GM20000 (cell line): ENCODE measurements at regions not wholly inside any gene's neighbourhood (a gene's known extent, or its start where the extent isn't known, plus 50 kb on each side); places are given as distances from the start of the nearest gene placed in this dataset.
"Not testable (repeated sequence)": the region's sequence is repeated elsewhere in the genome, so short reads cannot be mapped to it uniquely, and the experiment has no call there.

Experiments used
- DNase-seq: peaks from one replicate; pipeline ENCODE4 v3.0.0; 2012; ENCODE audit warnings: low spot score
- TF ChIP-seq, protein P1 (sequence below): IDR thresholded peaks from 2 replicates; pipeline ENCODE4 v1.5.1; 2012; ENCODE audit warnings: mild to moderate bottlenecking, control low read depth; ENCODE audit errors: extremely low read depth, missing control alignments

DNA sequence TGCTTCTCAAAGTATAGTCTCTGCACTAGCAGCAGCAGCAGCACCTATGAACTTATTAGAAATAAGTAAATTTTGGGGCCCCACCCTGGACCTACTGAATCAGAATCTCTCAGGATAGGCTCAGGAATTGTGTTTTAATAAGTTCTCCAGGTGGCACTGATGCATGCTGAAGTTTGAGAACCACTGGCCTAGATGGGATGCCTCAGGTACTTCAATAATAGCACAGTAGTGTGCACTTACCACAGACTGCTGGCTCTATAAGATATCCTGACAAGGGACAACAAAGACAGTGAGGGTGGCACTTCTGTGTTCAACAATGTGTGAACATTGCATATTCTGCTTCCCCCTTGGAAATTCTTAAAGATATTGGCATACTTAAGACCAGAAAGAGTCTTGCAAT lies 64.7 kb upstream of the HABP2 start:
- TF ChIP-seq, protein P1, sequence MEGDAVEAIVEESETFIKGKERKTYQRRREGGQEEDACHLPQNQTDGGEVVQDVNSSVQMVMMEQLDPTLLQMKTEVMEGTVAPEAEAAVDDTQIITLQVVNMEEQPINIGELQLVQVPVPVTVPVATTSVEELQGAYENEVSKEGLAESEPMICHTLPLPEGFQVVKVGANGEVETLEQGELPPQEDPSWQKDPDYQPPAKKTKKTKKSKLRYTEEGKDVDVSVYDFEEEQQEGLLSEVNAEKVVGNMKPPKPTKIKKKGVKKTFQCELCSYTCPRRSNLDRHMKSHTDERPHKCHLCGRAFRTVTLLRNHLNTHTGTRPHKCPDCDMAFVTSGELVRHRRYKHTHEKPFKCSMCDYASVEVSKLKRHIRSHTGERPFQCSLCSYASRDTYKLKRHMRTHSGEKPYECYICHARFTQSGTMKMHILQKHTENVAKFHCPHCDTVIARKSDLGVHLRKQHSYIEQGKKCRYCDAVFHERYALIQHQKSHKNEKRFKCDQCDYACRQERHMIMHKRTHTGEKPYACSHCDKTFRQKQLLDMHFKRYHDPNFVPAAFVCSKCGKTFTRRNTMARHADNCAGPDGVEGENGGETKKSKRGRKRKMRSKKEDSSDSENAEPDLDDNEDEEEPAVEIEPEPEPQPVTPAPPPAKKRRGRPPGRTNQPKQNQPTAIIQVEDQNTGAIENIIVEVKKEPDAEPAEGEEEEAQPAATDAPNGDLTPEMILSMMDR, result no peak
- no peak for DNase-seq

DNA sequence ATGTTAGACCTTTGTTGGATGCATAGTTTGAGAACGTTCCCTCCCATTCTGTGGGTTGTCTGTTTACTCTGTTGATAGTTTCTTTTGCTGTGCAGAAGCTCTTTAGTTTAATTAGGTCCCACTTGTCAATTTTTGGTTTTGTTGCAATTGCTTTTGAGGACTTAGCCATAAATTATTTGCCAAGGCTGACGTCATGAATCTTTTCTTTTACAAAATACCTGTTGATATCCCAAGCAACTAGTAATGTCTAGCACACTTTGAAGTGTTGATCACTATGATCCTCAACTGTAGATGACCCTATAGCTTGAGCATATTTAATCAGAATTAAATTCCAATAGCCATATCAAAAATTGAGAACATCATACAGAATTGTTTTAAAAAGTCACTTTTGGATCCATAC lies 63.3 kb upstream of the HABP2 start:
- not testable (repeated sequence) for DNase-seq

DNA sequence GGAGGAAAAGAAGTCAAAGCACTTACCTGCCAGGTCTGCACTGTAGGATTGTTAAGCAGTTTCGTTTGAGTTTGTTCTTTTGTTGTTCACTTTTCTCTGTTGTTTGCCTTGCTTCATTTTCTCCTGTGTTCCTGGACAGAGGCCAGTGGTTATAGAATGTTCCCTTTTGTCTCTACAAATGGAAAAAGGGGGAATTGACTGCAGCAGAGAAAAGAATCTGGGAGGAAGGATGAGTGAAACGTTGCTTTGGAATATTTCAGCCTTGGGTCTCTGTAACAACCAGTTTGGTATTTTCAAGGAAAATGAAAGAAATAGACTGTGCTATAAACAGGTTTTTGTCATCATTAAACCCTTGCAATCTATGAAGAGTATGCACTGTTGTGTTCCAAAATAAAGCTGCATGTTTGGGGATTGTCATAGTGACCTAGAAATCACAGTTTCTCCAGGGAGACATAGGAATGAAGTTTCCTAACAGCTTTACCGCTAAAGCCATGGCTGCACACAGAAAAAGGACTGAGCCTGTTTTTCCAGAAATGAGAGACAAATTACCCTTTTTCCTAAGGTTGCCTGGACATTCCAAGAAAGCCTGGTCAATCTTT lies 60.8 kb upstream of the HABP2 start:
- TF ChIP-seq, protein P1, result no peak
- DNase-seq, result no peak

DNA sequence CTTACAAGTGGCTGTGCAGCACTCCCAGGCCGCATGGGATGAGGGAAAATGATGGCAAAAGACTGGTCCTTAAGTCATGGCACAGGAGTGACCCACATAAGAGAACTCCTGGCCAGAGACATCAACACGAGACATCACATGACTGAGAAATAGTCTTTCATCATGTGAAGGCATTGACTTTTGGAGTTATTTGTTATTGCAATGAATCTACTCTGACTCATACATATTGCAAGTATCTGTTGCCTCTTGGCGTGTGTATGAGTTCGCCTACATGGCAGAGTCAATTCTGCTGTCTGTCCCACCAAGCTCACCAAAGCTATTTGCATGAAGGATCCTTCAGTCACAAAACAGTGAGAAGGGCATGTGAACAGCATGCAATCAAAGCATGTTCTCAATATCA lies 59.7 kb upstream of the HABP2 start:
- TF ChIP-seq, protein P1, result no peak
- DNase-seq, result no peak

DNA sequence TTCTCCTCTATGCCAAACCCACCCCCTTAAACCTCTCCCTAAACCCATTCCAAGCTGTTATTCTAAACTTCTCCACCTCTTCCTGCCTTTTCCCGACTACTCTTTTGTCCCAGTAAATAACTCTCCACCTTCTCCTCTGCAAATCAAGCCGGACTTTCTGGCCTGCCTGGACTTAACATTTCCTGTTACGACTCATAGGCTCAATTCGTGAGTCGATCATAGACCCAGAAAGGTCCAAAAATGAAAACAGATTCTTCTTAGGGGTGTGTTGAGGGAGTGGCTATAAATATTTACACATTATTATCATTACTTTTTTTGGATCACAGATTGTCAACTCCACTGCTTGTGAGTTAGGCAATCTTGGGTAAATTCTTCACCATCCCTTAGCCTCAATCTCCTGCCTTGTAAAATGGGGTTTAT lies 59.0 kb upstream of the HABP2 start:
- DNase-seq, result no peak
- TF ChIP-seq, protein P1, result no peak

DNA sequence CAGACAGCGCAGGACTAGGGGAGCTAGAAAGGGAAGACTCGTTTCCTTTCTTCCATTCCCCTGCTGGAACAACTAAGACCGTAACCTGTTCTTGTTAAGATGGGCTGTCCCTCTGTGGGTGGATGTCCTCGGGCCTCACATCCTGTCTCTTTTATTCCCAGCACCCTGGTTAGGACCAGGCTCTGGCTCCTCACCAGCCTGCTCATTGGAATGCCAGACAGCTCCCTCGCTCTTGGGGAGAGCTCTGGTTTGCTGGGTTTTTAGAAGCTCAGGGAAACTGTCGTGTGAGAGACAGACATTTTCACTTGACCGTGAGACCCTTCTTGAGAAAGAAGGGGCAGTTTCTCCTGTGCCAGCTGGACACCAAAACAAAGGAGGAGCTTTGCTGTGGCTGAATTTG lies 58.1 kb upstream of the HABP2 start:
- DNase-seq, result no peak

DNA sequence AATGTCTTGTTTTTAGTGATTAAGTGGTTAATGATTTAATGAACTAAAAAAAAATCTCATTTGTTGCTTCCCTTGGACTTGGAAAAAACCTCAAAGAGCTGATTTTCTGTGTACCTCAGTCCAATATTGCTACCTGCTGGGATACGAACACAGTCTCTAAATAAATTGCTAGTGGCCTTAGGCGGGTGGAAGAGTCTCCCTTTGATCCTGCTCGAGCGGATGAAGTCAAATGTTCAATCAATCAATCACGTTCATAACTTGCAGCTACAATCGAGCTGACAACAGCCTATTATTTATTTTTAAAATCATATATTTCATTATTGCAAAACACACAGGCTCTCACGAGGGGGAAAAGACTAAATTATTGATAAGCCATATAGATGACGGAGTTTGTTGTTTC lies 57.3 kb upstream of the HABP2 start:
- TF ChIP-seq, protein P1, result no peak
- no peak for DNase-seq

More for the DNA sequence above, 58.1 kb upstream of the HABP2 start:
- TF ChIP-seq, protein P1, result no peak
